Right ventricle myocardium superior (tissue), 1 donor: ENCODE measurements at regions not wholly inside any gene's neighbourhood (a gene's known extent, or its start where the extent isn't known, plus 50 kb on each side); places are given as distances from the start of the nearest gene placed in this dataset.
"Not testable (repeated sequence)": the region's sequence is repeated elsewhere in the genome, so short reads cannot be mapped to it uniquely, and the experiment has no call there.

ENCODE experiments used
- ATAC-seq: fragments of 200-7000 bp; cut with Tn5 transposase; one replicate; pipeline ENCODE4 v1.9.1; 2020; ENCODE audit warnings: mild to moderate bottlenecking; ENCODE audit not compliant: poor library complexity
- DNase-seq: peaks from one replicate; pipeline ENCODE4 v3.0.0-alpha.2; 2020
- intact Hi-C: fragments of 100-400 bp; cut with DNase I; formaldehyde crosslinking; loops from one replicate; pipeline ENCODE4 v1.11.2; 2022
- donor health status: DM: no; HTN: yes; CAD: no; lungs with severe emphysema.

DNA sequence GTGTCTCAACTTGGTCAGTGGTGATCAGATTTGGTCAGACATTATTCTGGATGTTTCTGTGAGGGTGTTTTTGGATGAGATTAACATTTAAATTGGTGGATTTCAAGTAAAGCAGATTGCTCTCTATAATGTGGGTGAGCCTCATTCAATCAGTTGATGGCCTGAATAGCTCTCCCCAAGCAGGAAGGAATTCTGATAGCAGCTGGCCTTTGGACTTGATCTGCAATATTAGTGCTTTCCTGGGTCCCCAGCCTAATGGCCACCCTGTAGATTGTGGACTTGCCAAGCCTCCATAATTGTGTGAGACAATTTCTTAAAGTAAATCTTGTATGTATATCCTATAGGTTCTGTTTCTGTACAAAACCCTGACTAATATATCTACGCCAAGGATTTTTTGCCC, 153.9 kb upstream of the TBL1XR1 start:
- intact Hi-C loops = loop anchor here (10.0 kb wide), 1 partner anchor 56 kb away; no protein-coding TSS in a partner anchor
- ATAC-seq = no peak
- DNase-seq = no peak

DNA sequence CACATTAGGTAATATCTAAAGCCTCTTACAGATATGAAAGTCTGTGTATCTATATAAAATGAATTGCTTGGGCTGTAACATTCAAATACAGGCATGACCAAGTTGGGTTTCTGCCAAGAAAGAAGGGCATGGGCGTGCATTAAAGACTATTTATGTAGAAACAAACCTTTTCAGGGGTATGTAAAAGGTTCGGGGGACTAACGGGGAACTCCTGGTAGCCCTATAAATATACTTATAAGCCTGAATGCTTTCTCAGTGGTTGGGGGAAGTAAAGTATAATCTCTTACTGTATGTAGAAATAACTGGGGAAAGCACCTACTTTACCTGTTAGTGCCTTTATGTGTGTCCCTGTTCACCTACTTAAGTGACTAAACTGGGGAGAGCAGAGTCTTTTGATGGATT, 154.5 kb upstream of the TBL1XR1 start:
- DNase-seq (no peak), ATAC-seq (no peak)
- intact Hi-C loops = loop anchor here (10.0 kb wide), 1 partner anchor 57 kb away; no protein-coding TSS in a partner anchor

GRCh38 chr3:177352424-177352823, 155.1 kb upstream of the TBL1XR1 start:
- no peak for DNase-seq
- intact Hi-C loops = loop anchor here (10.0 kb wide), 1 partner anchor 58 kb away; no protein-coding TSS in a partner anchor
- no peak for ATAC-seq

- ATAC-seq = no peak
- no peak for DNase-seq
- intact Hi-C loops = loop anchor here (10.0 kb wide), 1 partner anchor 58 kb away; no protein-coding TSS in a partner anchor
Measured at GRCh38 chr3:177353140-177353539, 155.9 kb upstream of the TBL1XR1 start.

DNA sequence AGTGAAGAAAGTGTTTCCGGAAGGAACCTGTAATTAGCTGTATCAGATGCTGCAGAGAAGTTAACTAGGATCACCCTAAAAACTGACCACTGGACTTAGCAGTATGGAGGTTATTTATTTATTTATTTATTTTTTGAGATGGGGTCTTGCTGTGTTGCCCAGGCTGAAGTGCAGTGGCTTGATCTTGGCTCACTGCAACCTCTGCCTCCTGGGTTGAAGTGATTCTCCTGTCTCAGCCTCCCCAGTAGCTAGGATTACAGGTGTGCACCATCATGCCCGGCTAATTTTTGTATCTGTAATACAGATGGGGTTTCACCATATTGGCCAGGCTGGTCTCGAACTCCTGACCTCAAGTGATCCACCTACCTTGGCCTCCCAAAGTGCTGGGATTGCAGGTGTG, 156.6 kb upstream of the TBL1XR1 start:
- DNase-seq, ATAC-seq: not testable (repeated sequence)
- intact Hi-C loops = loop anchor here (10.0 kb wide), 1 partner anchor 59 kb away; no protein-coding TSS in a partner anchor

- ATAC-seq (no peak), DNase-seq (no peak)
- intact Hi-C loops = loop anchor here (10.0 kb wide), 1 partner anchor 60 kb away; no protein-coding TSS in a partner anchor
Measured at GRCh38 chr3:177354466-177354865, 157.2 kb upstream of the TBL1XR1 start.

DNA sequence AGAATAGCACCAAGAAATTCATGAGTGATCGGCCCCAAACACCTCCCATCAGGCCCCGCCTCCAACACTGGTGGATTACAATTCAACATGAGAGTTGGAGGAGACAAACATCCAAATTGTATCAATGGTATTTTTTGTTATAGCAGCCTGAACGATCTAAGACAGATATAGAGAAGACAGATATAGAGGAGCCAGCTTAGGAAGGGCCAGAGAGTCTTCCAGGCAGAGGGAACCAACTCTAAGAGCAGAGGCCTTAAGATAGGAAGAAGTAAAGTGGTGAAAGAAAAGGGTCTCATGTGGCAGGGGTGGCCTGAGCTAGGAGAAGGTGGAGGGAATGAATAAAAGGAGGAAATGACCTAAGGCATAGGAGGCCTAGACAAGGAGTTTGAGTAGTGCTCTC, 158.8 kb upstream of the TBL1XR1 start:
- no peak for DNase-seq
- intact Hi-C loops = loop anchor here (10.0 kb wide), 1 partner anchor 61 kb away; no protein-coding TSS in a partner anchor
- ATAC-seq = no peak

DNA sequence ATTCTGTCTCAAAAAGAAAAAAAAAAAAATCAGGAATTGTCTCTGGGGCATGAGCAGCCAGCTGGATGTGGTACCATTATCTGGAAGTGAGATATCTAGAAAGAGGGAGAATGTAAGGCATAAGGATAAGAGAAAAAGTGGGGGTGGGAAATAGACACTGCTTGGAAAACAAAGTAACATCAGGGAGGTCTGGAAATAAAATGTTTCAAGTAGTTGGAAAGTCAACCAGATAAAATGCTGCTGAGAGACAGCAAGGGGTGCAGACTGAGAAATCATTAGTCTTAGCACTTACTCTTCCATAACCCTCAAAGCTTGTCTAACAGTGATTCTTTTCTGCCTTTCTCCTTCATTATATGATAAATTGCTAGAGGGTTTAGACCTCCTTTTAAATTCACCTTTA, 159.7 kb upstream of the TBL1XR1 start:
- intact Hi-C loops = loop anchor here (10.0 kb wide), 1 partner anchor 62 kb away; no protein-coding TSS in a partner anchor
- no peak for ATAC-seq
- no peak for DNase-seq

- intact Hi-C loops = loop anchor here (2.0 to 10.0 kb wide), 2 partner anchors 63 to 161 kb away; partner anchors contain the start of gene TBL1XR1
- ATAC-seq (no peak), DNase-seq (no peak)
Measured at GRCh38 chr3:177357352-177358090, 160.2 kb upstream of the TBL1XR1 start.

DNA sequence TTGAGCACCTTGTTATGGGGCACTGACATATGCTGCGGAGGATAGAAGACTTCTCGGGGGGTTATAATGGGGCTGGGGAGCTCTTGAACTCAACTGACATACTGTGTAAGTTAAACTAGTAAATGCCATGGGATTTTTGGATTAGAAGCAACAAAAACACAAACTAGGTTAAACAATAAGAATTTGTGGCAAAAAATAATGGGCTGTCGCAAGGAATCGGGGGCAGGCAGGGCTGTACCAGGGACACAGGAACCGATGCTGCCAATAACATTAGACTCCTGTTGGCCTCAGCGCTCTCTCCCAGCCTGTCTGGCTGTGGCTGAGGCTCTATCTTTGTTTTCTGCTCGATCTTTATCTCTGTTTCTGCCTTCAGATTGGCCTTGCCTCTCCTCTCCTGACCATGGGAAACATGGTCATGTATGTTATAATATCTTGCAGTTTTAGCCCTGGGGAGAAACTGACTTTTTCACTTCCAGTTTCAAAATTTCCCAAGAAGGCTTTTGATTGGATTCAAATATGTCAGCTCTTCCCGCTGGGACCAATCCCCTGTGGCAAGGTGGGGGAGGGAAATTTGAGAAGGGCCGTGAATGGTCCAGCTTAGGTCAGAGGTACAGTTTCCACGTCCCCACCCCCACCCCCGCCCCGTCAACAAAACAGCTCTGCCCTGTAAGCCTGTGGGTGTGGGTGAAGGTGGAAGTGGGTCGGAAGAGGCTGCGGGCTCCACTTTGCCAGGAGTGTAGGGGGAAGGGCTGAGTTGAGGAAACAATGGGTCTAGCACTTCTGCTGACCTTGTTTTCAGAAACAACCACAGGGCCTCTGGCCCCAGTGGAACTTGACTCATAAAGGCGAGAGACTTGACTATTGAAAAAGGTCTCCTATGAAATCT, 161.1 kb upstream of the TBL1XR1 start:
- ATAC-seq (peak; percentile 34), DNase-seq (peak; percentile 76)
- intact Hi-C loops = loop anchor here (2.0 to 10.0 kb wide), 2 partner anchors 64 to 162 kb away; partner anchors contain the start of gene TBL1XR1

GRCh38 chr3:177358977-177359592, 161.8 kb upstream of the TBL1XR1 start:
- peak; percentile 7 for ATAC-seq
- DNase-seq = peak; percentile 55

DNA sequence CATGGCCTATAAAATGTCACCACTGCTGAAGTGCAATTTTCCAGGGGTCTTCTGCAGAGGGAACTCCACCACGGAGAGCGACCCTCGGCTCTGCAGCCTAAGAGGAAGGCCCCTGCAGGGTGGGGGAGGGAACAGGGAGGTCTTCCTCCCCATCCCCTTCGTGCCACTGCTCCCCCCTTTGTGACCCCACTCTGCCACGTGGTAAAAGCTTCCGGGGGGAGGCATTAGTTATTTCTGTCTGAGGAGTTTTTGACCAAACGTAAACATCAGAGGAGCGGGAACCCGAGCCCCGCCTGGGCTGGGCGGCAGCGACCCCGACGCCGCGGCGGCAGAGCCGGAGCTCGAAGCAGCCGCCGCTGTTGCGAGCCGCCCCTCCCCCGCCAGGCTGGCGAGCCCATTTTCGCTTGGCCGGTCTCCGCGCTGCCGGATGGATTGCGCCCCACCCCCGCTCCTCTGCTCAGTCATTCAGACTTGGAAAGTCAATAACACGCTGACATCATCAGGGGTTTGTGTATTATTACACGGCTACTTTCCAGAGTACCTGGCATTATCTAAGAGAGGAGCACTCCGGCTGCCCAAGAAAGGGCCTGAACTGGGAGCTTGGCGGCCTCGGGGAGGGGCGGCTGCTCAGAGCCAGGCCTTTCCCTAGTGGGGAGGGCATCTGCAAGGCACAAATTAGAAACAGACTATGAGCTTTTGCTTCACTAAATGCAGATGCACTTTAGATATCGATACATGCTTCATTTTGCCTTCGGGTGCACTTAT, 162.5 kb upstream of the TBL1XR1 start:
- DNase-seq (peak; percentile 98), ATAC-seq (peak; percentile 94)
- intact Hi-C loops = loop anchor here (2.0 to 10.0 kb wide), 5 partner anchors 65 to 415 kb away; partner anchors contain the start of gene TBL1XR1

More at GRCh38 chr3:177358977-177359592, 161.8 kb upstream of the TBL1XR1 start:
- intact Hi-C loops = loop anchor here (2.0 to 10.0 kb wide), 2 partner anchors 64 to 162 kb away; partner anchors contain the start of gene TBL1XR1

- no peak for DNase-seq
- ATAC-seq = no peak
- intact Hi-C loops = loop anchor here (10.0 kb wide), 3 partner anchors 317 to 413 kb away; no protein-coding TSS in a partner anchor
Measured at GRCh38 chr3:177361081-177361938, 164.0 kb upstream of the TBL1XR1 start.

DNA sequence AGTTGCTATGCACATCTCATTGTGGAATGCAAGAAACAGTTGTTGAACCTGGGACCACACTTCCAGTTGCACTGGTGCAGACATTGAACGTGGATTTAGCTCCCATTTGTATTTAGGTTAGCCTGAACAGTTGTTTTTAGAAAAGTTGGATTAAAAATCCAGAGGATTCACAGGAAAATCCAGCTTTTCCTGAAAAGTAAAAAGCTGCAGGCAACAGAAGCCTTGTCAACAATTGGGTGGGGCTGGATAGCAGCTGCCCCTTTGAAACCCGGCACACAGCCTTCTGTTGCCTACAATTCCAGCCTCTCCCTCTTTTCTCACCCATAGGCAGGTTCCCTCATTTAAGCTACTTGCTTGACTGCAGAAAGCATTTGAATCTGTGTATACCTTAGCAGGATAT, 165.3 kb upstream of the TBL1XR1 start:
- ATAC-seq (no peak), DNase-seq (no peak)
- intact Hi-C loops = loop anchor here (10.0 kb wide), 3 partner anchors 318 to 412 kb away; no protein-coding TSS in a partner anchor

GRCh38 chr3:177364236-177364635, 167.0 kb upstream of the TBL1XR1 start:
- ATAC-seq (no peak), DNase-seq (no peak)
- intact Hi-C loops = loop anchor here (10.0 kb wide), 3 partner anchors 319 to 411 kb away; no protein-coding TSS in a partner anchor

DNA sequence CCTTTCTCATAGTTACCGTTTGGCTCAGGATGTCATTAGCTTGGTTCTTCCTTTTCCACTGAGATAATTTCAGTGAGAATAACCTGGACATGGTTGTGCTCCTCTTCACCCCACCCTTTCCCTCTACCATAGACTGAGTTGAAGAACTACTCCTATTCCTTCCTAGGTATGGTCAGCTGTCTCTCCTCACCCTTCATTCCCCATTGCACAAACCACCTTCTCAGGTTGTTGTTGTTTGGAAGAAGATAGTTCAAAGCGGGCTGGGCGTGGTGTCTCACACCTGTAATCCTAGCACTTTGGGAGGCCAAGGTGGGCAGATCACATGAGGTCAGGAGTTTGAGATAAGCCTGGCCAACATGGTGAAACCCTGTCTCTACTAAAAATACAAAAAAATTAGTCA, 168.0 kb upstream of the TBL1XR1 start:
- intact Hi-C loops = loop anchor here (10.0 kb wide), 3 partner anchors 320 to 410 kb away; no protein-coding TSS in a partner anchor
- not testable (repeated sequence) for DNase-seq

More for the DNA sequence above, 168.0 kb upstream of the TBL1XR1 start:
- ATAC-seq = not testable (repeated sequence)
